ENCODE measurements at regions not wholly inside any gene's neighbourhood (a gene's known extent, or its start where the extent isn't known, plus 50 kb on each side); places are given as distances from the start of the nearest gene placed in this dataset.
"Not testable (repeated sequence)": the region's sequence is repeated elsewhere in the genome, so short reads cannot be mapped to it uniquely, and the experiment has no call there.

DNA sequence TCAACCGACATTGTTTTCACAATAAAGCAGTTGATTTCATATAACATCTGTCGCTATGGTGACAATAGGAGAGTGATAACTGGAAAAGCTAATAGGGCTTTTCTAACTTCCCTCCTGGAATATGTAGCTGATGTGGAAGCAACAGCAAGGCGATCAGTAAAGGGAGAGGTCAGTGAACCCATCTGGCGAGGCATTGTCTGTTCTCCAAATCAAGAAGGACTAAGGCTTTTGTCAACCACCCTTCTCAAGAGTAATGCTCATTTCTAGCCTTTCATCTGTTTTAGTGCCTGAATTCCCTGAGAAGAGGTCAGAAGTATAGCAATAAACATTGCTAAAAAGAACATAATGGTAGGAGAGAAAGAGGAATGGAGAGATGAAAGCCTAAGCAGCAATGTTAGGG, 201.3 kb downstream of the AKAP7 start:
- DNase-seq: no peak

DNA sequence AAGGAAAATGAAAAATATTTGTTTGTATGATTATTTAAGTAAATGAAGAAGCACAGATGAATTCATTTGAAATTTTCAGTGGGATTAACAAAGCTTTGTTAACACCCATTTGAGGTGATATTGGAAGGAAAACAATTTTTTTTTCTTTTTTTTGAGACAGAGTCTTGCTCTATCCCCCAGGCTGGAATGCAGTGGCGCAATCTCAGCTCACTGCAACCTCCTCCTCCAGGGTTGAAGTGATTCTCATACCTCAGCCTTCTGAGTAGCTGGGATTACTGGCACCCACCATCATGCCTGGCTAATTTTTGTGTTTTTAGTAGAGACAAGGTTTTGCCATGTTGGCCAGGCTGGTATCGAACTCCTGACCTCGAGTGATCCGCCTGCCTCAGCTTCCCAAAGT, 211.6 kb downstream of the AKAP7 start:
- not testable (repeated sequence) for DNase-seq

DNA sequence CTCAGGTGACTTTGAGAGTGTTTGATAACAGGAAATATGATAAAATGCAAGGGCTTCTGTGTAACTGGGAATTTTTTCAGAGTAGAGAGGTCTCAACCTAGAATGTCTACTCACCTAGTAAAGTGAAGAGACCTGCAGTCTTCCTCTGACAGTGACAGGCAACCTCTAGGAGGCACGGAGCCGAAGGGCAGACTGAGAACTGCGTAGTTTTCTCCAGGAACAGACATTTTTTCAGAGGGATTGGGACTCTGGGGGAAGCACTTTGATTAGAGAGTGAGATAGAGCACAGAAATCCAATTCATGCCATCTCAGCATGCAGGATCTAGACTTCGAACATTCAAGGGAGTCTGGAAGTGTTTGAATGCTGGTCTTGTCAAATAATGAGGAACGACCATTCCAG, 213.3 kb downstream of the AKAP7 start:
- DNase-seq: no peak

DNA sequence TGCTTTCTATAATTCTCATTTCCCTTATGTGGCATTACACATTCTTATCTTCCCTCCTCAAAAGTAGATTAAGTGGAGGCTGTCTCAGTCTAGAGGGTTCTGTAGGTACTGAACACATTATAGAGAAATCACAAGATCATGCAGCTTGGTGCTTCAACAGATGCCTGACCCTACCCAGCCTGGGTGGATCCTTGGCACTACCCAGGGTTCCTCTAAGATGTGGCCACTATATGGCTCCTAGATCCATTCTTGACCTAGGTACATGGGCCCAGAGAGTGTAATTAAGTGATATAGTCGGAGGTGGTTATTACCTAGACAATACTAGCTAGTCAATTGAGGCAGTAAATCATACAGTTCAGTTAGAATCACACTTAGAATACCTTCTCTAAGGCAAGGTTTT, 213.9 kb downstream of the AKAP7 start:
- DNase-seq: no peak

DNA sequence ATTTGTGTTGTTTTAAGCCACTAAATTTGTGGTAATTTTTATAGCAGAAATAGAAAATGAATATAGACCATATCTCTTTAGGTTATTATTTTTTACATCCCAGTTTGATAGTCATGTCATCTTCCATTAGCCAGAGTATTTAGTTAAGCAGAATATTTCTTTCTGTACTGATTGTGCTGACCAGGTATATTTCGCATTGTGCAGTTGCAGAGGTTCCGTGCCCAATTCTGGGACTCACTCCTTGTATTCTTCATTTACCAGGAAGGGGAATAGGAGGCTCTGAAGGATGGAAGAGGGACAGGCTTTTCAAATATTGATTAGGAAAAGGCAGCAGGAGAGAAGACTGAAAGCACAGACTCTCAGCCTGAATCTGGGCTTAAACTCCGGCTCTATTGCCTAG, 217.8 kb downstream of the AKAP7 start:
- no peak for DNase-seq

DNA sequence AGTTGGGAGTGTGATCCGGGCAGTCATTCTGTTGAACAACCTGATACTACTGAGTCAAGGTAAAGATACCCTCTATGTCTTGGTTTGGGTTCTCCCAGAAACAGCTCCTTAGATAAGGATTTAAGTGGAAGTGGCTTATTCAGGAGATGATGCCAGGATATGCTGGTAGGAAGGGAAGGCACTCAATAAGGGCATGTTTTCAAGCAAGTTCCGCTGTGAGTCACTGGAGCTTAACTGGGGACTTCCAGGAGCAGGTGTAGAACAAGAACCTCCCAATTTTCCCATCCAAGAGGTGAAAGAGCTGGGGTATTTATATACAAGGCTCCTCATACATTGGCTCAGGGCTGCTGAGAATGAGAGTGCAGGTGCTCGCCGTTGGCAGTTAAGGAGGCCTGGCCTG, 218.6 kb downstream of the AKAP7 start:
- no peak for DNase-seq

DNA sequence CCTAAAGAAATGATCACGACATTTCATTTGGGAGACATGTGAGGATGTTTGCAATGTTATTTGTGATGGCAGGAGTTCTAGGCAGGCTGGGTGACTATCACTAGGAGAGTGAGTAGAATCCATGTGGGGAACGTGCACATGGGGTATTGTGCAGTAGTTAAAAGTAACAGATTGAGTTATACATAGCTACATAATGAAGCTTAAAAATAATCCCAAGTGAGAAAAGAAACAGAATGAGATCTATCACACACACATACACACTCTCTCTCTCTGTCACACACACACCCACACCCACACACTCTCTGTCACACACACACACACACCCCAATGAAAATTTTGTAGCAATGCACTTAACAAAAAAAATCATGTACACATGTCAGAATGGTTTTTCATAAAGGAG, 218.7 kb upstream of the ARG1 start:
- no peak for DNase-seq

DNA sequence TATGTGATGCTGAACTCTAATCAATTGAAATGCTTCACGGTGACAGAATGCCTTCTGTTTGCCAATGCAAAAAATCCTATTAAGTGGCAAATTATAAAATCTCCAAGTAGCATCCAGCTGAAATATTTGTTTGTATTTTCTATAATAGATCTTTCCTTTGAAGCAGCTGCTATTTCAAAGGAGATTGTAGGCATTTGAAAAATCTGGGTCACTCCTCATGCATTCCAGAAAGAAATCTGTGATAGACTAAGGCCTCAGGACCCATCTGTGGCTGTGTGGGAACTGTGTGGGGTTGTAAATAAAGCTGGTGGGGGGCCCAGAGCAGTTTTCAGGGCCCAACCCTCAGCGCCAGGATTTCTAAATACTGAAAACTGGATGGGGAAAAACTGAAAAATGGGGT, 216.9 kb upstream of the ARG1 start:
- no peak for DNase-seq

DNA sequence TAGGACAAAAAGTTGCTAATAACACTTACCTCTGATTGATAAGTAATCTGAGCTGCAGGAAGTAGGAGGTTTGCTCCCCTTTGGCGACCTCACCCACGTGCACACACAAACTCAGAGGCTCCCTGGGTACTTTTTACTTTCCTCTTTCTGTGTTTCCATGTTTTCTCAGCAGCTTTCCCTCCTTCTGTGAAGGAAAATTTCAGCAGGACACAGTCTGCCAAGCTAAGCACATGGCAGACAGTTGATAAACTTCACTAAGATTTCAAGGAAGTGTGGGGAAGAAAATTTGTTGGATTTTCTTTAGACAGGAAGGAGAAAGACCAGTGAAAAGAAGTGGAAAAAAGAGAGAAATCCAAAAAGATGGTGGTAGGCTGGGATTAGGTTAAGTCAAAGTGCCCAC, 215.5 kb upstream of the ARG1 start:
- DNase-seq: no peak

DNA sequence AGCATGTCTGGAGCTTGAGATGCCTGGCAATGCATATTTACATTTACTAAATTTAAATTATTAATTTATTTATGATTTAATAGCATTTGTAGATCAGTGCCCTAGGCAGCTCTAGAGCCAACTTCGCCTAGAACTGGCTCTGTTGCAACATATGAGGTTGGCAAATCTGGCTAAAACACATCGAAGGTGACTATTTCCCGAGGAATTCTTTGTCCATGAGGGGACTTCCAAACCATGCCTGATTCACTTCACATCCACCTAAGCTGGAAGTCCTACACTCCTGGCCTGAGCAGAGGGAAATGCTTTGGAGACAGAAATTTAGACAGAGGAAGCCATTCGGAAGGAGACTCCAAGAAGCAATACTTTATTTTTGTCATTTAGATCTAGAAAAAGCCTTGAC, 211.0 kb upstream of the ARG1 start:
- DNase-seq: no peak

DNA sequence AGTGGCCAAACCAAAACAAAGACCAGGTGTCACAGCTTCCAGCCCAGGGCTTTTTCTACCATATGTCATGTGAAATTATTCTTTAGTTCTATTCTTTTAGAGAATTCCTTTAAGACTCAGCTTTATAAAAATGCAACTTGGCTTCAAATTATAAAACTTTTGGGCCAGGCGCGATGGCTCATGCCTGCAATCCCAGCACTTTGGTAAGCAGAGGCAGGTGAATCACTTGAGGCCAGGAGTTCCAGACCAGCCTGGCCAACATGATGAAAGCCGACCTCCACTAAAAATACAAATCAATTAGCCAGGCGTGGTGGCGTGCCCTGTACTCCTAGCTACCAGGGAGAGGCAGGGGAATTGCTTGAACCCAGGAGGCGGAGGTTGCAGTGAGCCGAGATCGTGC, 210.3 kb upstream of the ARG1 start:
- DNase-seq: no peak

DNA sequence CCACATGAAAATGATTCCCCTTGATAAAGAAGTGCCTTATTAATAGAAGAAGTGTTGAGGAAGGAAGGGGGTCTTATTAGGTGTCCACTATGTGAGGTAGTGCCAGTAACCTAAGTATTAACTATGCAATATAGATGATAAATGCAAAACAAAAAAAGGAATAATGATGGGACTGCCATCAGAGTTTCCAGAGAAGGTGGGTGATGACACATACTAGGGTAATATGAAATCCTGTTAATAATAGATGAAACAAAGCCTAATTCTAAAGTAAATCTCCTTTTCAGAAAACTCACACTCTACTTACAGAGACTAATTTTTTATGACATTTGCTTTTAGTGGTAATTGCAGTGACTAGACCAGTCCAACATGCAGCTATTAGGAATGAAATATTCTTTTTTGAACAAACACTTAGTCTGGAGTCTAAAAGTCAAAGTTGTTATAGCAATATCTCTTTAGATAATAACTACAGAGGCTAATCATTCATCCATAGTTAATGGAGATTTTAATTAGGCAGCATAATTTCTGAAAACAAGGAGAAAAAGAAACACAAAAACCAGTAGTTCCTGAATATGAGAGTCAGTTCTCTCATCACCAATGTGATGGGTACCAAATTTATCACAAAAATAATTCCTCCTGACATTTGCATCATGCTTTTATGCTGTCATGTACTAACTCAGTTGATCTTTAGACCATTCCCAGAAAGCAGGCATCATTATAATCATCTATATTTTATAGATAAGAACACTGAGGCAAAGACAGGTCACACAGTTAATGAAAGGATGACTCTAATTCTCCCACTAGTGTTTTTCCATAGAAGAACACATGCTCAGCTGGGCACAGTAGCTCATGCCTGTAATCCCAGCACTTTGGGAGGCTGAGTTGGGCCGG, 208.8 kb upstream of the ARG1 start:
- DNase-seq: no peak

DNA sequence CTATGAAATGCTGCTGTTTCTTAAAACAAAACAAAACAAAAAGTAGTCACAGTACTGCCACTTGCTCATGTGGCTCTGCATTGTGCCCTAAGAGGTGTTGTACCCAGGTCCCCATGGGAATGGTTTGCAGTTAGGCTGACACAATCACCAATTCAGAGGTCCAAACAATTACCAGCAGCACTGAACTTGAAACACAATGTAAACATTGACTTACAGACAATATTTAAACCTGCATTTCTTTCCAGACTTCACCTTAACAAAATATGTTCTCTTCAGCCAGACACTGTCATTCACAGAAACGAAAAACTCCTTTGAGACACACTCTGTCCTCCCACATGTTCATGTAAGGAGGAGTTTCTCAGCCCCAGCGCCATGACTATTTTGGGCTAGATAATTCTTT, 206.8 kb upstream of the ARG1 start:
- DNase-seq: no peak

DNA sequence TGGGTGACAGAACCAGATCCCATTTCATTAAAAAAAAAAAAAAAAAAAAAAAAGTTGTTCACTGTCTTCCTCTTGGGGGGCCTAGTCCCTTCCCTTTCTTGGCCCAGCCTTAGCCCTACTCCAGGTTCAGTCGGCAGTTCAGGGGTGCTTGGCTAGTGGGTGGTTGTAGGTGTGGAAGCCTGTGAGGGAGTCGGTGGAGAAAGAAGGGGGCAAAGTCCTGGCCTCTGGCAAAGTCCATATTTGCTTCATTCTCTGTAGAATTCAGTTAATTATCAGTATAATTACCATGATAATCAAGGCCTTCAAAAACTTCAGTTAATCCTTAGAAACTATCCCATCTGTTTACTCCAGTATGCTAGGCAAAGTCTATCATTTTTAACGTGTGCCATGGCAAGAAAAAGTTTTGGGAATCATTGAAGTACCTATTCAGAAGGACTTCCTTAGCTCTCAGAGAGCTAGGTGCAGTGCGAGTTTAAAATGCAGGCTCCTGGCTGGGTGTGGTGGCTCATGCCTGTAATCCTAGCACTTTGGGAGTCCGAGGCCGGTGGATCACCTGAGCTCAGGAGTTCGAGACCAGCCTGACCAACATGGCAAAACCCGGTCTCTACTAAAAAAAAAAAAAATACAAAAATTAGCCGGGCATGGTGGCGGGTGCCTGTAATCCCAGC, 205.7 kb upstream of the ARG1 start:
- no peak for DNase-seq

DNA sequence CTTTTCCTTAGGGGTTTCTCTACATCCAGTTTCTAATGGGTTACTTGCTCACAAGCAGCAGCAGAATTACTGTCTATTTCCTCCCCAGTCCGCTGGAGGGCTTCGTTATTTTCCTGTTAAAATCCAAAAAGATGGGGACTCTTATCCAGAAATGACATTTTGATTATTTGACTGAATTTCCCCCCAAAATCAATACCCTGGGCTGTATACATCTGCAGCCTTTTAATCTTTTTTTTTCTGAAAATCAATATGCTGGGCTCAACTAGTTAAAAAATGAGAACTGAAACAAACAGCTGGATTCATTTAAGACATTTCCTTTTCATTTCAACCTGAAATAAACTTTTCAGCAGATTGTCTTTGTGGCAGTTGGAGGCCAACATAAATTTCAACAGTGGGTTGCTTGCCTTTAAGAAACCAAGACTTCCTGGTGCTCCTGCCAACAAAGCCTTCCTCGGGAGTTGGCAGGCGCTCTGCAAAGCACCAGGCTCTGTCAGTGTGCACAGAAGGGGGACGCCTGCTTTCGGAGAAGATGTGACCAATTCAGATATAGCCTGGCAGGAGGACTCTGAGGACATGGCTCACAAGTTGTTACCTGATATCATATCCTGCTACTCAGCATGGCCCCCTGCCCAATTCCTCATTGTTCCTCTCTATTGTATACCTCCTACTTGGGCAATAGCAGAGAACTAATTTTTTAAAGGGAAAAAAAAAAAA, 204.7 kb upstream of the ARG1 start:
- peak in 1 of 2 donors; percentile 3 for DNase-seq

DNA sequence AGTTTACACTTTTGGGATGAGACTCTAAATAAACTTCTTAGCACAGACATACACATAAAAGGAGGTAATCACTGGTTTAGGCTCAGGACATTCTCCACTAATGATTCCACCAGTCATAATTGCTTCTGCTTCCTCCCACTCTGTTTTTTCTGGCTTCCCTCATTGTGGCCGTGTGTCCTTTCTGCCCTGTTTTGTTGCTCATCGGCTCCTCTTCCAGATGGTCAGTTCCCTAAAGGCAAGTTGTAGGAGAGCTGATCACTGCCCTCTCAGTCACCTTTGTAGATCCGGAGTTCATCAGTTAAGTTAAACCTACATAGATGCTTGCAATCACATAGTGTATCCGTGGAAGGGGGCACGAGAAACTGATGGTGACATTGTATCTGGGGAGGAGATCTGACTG, 200.5 kb upstream of the ARG1 start:
- DNase-seq: no peak

DNA sequence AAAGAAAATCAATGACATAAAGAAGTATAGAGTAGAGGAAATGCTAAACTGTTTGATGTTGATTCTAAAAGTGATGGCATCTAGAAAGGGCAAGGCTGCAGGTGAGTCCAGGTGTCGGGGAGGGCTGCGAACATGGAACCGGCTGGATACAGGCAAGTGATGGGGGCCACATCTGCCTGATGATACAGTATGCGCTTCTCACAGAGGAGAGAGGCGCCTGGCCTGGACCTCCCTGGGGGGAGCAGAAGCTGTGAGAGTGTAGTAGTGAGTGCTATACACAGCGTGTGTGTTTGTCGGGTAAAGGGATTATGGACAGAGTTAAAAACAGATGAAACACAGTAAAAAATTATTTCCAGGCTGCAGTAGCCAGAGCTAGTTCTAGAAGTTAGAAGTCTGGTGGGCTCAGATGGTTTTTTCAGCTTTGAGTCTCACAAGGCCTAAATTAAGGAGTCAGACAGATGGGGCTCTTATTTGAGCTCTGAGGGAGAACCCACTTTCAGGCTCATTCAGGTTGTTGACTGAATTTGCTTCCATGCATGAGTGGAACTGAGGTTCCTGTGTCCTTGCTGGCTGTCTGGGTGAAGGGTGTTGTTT, 195.8 kb upstream of the ARG1 start:
- DNase-seq: no peak

DNA sequence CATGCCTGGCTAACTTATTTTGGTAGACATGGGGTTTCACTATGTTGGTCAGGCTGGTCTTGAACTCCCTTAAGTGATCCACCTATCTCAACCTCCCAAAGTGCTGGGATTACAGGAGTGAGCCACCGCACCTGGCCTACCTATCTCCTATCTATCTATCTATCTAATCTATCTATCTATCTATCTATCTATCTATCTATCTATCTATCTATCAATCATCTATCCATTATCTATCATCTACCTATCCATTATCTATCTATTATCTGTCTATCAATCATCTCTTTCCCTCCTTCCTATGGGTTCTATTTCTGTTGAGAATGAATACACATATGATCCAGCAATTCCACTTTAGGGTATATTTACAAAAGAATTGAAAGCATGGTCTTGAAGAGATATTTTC, 194.2 kb upstream of the ARG1 start:
- no peak for DNase-seq

DNA sequence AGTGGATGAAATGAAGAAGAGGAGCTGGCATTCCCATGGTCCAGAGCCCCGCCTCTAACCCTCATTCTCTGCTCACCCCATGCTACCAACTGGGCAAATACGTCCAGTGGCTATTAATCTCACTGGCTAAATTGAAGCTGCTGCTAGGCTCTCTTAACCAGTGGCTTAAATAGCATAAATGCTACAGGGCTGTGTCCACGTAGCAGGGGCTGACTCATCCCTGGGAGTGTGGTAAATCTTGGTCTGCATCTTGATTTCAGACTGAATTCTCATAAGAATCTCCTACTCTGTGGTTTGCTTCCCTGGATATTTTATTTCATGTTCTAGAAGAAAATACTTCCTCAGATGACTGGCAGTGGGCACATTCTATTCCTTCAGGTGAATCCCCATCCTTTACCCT, 193.1 kb upstream of the ARG1 start:
- DNase-seq: no peak

DNA sequence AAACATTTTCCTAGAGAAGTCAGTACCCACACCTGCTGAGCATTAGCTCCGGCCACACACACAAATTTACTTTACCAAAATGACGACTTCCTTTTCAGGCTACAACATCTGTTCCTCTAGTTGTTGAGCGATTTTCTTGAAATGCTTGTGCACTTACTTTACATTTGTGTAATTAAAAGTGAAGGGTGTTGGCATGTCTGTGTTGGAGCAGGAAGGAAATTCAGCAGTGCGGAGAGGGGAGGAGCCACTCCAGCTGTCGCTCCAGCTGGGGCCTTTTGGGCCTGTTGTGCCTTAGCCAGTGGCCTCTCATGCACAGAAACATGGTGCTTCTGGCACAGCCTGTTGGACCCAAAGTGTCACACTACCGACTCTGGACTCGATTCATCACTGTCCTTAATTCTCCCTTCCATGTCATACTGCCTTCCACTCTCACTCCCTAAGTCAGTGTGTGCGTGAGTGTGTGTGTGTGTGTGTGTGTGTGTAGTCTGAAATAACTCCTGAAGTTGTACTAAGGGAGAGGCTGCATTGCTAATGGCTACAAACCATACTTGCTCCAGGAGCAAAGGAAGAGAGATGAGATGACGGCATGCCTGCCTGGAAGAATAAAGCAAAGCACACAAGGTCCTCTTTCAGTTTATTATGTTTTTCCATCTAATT, 191.8 kb upstream of the ARG1 start:
- no peak for DNase-seq

DNA sequence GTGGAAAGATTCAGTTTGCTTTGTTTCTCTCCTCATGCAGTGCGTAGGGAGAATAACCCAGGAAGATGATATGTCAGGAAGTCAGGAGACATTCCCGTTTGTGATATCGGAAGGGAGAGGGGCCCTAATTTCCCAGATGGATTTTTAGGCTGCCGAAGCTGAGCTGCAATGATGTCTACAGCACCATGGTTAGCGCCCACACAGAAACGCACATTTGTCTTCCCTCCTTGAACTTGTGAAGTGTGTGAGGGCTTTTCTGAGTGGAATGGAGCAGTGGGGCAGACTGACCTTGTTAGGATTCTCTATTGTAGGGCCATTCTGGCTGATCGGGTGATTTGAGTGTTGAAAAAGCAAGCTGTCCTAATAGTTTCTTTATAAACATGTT, 191.3 kb upstream of the ARG1 start:
- no peak for DNase-seq

DNA sequence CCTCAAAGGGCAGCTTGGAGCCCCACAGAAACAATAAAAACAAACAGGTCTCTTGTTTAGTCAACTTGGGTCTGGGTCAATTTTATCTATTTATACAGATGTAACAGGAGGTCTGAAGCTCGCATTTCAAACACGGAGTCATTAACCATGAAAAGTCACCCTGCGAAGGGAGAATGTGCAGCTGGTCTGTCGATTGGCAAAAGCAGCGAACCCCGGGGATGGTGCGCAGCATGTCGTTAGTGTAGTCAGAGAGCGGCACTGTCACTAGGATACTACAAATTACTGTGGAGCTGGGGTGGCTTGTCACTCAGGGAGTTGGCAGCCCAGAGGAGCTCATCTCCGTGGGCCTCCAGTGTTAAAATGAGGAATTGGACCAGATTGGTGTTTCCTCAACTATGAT, 190.4 kb upstream of the ARG1 start:
- DNase-seq: no peak

All from inflammatory macrophage (primary cell).